ENCODE measurements at regions not wholly inside any gene's neighbourhood (a gene's known extent, or its start where the extent isn't known, plus 50 kb on each side); places are given as distances from the start of the nearest gene placed in this dataset.

DNA sequence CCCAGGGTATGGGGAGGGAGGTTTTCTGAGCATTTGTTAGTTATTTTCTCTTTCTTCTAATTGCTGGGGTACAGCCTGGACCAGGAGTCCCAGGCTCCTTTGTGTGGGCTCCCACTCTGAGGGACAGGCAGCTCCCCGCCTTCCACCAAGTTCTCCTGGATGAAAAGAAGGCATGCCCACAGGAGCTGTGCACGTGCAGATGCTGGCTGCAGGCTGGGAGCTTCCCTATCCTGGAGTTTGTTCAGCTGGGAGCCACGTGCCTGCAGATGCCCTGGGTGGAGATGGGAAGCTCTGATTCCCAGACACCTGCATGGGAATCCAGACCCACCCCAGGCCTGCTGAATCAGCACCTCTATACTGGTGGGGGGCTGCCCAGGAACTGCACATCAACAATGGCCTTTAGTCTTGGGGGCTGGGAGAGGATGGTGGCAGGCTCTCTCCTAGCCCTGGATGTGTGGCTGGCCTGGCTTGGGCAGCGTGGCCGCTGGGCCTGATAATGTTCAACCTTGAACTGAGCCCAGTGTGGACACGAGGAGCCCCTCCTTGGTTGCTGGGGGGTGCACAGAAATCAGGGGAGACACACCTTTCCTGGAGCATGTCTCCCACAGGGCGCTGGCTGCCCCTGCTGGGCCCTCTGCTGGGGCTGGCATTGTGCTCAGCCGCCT lies 233.6 kb upstream of the HS6ST1 start:
- Histone ChIP-seq H3K36me3 (no peaks in the 10 kb centered on the region), H3K4me3 (replicated peaks in 1 of 3) (no peak overlapping the region), H3K27me3 (no peaks in the 10 kb centered on the region), H3K4me1 (no peaks in the 10 kb centered on the region), H3K27ac (no peak overlapping the region), H3K9me3 (no peaks in the 10 kb centered on the region)
- no peak for DNase-seq
- WGBS, 2 donors = 83 to 91% methylated on average over 6 to 8 of the region's 8 CpGs
- TF ChIP-seq POLR2A (IDR thresholded peaks at IDR 0.05) = no peak
- TF ChIP-seq, protein P1, sequence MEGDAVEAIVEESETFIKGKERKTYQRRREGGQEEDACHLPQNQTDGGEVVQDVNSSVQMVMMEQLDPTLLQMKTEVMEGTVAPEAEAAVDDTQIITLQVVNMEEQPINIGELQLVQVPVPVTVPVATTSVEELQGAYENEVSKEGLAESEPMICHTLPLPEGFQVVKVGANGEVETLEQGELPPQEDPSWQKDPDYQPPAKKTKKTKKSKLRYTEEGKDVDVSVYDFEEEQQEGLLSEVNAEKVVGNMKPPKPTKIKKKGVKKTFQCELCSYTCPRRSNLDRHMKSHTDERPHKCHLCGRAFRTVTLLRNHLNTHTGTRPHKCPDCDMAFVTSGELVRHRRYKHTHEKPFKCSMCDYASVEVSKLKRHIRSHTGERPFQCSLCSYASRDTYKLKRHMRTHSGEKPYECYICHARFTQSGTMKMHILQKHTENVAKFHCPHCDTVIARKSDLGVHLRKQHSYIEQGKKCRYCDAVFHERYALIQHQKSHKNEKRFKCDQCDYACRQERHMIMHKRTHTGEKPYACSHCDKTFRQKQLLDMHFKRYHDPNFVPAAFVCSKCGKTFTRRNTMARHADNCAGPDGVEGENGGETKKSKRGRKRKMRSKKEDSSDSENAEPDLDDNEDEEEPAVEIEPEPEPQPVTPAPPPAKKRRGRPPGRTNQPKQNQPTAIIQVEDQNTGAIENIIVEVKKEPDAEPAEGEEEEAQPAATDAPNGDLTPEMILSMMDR (IDR thresholded peaks at IDR 0.05) = no peak
- intact Hi-C loops (cut with DNase I) = no loop called here

DNA sequence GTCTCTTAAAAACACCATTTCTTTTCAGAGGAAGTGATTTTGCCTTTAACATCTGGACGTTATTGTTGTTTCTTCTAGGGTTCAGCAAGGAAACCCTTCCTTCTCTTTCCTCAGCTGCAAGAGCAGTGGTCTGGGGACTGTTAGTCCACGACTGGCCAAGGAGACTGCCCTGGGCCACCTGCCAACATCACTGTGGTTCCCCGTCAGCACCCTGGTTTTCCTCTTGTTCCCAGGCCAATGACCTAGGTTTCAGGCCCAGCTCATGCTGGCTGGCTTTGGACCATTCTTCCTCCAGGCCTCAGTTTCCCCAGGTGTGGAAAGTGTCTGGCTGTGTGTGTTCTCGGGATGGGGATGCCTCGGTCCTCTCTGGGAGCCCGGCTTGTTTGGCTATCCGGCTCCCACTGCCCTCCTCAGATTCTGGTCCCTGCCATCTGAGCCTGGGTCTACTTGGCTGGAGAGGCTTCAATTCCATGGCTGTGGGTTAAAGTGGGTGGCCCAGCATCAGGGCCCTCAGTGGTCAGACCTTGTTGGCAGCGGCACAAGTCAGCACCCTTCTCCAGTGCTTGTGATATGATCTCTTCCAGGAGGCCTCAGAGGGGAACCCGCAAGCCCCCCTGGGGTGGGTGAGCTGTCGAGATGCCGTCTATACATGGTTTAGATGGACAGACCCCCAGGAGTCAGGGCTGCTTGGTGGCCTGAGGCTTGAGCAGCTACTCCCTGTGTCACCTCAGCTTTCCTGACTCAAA lies 234.3 kb upstream of the HS6ST1 start:
- DNase-seq = peak; percentile 45 to 46
- intact Hi-C loops (cut with DNase I) = no loop called here
- no peak overlapping the region for H3K4me3 ChIP-seq (replicated peaks in 1 of 3)
- no peaks in the 10 kb centered on the region for H3K4me1 ChIP-seq
- H3K9me3 ChIP-seq = no peaks in the 10 kb centered on the region
- TF ChIP-seq, protein P1 (IDR thresholded peaks at IDR 0.05) = no peak
- TF ChIP-seq POLR2A (IDR thresholded peaks at IDR 0.05) = no peak
- H3K27me3 ChIP-seq = no peaks in the 10 kb centered on the region
- no peaks in the 10 kb centered on the region for H3K36me3 ChIP-seq
- H3K27ac ChIP-seq = no peak overlapping the region
- 67 to 73% methylated on average over 8 to 10 of the region's 11 CpGs for WGBS, 2 donors

DNA sequence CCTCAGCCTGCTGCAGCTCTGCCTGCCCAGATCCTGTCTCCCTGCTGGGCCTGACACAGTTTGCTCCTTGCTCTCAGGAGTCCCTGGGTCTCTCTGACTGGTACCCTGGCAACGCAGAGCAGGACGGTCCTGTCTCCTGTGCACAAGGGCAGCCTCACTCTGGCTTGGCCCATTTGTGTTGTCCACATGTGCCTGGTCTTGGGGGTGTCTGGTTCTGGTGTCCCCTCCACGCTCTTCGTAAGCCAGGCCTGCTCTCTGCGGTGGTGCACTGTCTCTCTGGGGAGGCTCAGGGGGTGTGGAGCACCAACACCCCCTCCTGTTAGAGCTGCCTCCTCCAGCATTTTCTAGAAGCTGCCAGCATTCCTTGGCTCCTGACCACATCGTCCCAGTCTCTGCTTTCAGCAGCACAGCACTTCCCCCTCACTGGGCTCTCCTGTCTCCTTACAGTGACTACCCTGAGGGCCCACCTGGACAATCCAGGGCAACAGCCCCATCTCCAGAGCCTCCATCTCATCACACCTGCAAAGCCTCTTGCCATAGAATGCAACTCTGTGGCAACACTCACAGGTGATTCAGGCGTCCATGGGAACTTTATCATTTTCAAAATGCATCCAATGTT lies 235.6 kb upstream of the HS6ST1 start:
- WGBS, 2 donors = 95% methylated on average over 7 of the region's 7 CpGs
- Histone ChIP-seq H3K9me3 (no peaks in the 10 kb centered on the region), H3K4me1 (no peaks in the 10 kb centered on the region), H3K27ac (no peak overlapping the region), H3K27me3 (no peaks in the 10 kb centered on the region), H3K4me3 (replicated peaks in 1 of 3) (no peak overlapping the region), H3K36me3 (no peaks in the 10 kb centered on the region)
- intact Hi-C loops (cut with DNase I) = no loop called here
- no peak for DNase-seq
- no peak for TF ChIP-seq POLR2A (IDR thresholded peaks at IDR 0.05)
- TF ChIP-seq, protein P1 (IDR thresholded peaks at IDR 0.05) = no peak

DNA sequence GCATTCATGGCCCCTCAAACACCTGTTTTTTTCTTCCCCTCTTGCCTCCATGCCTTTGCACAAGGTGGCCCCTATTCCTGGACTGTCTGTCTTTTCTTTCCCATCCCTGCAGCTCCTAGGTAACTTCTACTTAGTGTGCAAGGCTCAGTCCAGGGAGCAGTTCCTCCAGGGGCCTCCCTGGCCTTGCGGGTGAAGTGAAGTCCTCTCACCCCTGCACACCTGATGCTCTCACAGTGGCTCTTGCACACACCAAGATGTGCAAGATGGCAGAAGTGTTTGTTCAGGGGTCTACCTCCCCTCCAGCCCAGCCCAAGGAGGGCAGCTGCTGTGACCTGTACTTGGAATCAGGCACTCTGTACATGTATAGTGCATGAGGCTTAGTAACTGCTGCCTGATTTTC lies 236.8 kb upstream of the HS6ST1 start:
- H3K36me3 ChIP-seq = no peaks in the 10 kb centered on the region
- no peaks in the 10 kb centered on the region for H3K4me1 ChIP-seq
- no peak overlapping the region for H3K27ac ChIP-seq
- intact Hi-C loops (cut with DNase I) = no loop called here
- no peak for DNase-seq
- no peaks in the 10 kb centered on the region for H3K9me3 ChIP-seq
- no peaks in the 10 kb centered on the region for H3K27me3 ChIP-seq
- WGBS, 2 donors = 100% methylated on average over 1 of the region's 1 CpG
- H3K4me3 ChIP-seq (replicated peaks in 1 of 3) = no peak overlapping the region
- TF ChIP-seq, protein P1 (IDR thresholded peaks at IDR 0.05) = no peak
- TF ChIP-seq POLR2A (IDR thresholded peaks at IDR 0.05) = no peak

DNA sequence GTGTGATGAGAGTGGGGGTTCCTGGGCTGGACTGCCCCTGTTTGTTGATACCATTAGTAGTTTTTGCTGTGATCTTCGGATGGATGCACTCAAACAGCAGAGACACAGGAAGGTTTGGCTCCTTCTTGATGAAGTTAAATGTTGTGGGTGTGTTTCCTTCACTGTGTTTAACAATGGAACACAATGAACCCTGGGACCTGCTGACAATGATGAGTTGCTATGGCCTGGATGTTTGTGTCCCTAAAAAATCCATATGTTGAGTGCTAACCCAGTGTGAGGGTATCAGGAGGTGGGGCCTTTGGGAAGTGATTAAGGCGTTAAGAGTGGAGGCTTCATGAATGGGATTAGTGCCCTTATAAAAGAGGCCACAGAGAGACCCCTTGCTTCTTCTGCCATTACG lies 237.4 kb upstream of the HS6ST1 start:
- no peak overlapping the region for H3K4me3 ChIP-seq (replicated peaks in 1 of 3)
- H3K27ac ChIP-seq = no peak overlapping the region
- intact Hi-C loops (cut with DNase I) = no loop called here
- no peaks in the 10 kb centered on the region for H3K36me3 ChIP-seq
- no peak for DNase-seq
- 92 to 94% methylated on average over 3 of the region's 3 CpGs for WGBS, 2 donors
- H3K4me1 ChIP-seq = no peaks in the 10 kb centered on the region
- TF ChIP-seq, protein P1 (IDR thresholded peaks at IDR 0.05) = no peak
- no peak for TF ChIP-seq POLR2A (IDR thresholded peaks at IDR 0.05)
- no peaks in the 10 kb centered on the region for H3K27me3 ChIP-seq
- H3K9me3 ChIP-seq = no peaks in the 10 kb centered on the region

Data from thyroid gland (tissue), 4 donors.